ENCODE measurements at regions not wholly inside any gene's neighbourhood (a gene's known extent, or its start where the extent isn't known, plus 50 kb on each side); places are given as distances from the start of the nearest gene placed in this dataset.

DNA sequence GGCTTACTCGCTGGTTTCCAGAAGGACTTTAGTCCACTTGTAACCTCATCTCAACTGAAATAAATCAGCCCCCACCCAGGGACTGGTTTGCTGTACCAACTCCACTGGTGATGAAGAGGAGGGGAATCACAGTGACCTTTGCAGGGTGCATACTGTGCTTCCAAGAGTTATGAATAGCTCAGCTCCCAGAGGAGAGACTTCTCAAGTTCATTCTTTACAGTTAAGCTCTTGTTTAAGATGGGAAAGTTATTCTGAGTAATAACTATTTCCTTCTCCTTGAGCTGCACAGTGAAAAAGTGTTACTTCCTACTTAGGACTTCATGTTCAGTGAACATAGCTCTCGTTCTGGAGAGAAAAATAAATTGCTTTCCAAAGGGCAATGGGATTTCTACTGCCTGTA, 166.5 kb upstream of the ECI2 start:
- TF ChIP-seq CTCF (IDR thresholded peaks at IDR 0.05; ENCODE audit: insufficient read depth, low read length): no peak
- no peak overlapping the region for H3K4me3 ChIP-seq (ENCODE audit: low read depth, low read length)
- DNase-seq (ENCODE audit: low read depth): no peak

- DNase-seq (ENCODE audit: low read depth): no peak
- no peak overlapping the region for H3K4me3 ChIP-seq (ENCODE audit: low read depth, low read length)
- no peak for TF ChIP-seq CTCF (IDR thresholded peaks at IDR 0.05; ENCODE audit: insufficient read depth, low read length)
Observed at GRCh38 chr6:4300917-4301316, 165.5 kb upstream of the ECI2 start.

- no peak for TF ChIP-seq CTCF (IDR thresholded peaks at IDR 0.05; ENCODE audit: insufficient read depth, low read length)
- DNase-seq (ENCODE audit: low read depth): peak; percentile 34
- H3K4me3 ChIP-seq (ENCODE audit: low read depth, low read length): no peak overlapping the region
Observed at GRCh38 chr6:4299476-4299875, 164.1 kb upstream of the ECI2 start.

GRCh38 chr6:4297348-4297747, 162.0 kb upstream of the ECI2 start:
- no peak for TF ChIP-seq CTCF (IDR thresholded peaks at IDR 0.05; ENCODE audit: insufficient read depth, low read length)
- no peak overlapping the region for H3K4me3 ChIP-seq (ENCODE audit: low read depth, low read length)
- DNase-seq (ENCODE audit: low read depth): no peak

DNA sequence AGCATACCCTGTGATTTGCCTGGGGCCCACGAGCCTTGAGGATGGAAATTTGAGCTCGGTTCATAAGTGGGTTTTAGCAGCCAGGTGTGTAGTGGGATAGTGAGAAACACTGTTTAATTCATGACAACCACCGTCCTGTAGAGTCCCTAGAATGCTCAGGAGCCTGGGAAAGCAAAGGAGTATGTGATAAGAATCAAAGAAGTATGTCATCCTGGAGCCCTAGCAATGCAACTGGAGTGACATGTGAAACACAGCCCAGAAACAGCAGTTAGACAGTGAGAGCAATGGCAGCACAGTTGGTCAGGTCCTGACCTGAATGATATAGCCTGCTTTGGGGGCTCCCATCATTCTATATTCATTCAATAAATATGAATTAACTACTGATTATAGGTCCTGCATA, 161.2 kb upstream of the ECI2 start:
- TF ChIP-seq CTCF (IDR thresholded peaks at IDR 0.05; ENCODE audit: insufficient read depth, low read length): no peak

GRCh38 chr6:4295783-4296155, 160.4 kb upstream of the ECI2 start:
- no peak for TF ChIP-seq CTCF (IDR thresholded peaks at IDR 0.05; ENCODE audit: insufficient read depth, low read length)
- H3K4me3 ChIP-seq (ENCODE audit: low read depth, low read length): no peak overlapping the region
- no peak for DNase-seq (ENCODE audit: low read depth)

More for the DNA sequence above, 161.2 kb upstream of the ECI2 start:
- no peak for DNase-seq (ENCODE audit: low read depth)
- H3K4me3 ChIP-seq (ENCODE audit: low read depth, low read length): no peak overlapping the region

DNA sequence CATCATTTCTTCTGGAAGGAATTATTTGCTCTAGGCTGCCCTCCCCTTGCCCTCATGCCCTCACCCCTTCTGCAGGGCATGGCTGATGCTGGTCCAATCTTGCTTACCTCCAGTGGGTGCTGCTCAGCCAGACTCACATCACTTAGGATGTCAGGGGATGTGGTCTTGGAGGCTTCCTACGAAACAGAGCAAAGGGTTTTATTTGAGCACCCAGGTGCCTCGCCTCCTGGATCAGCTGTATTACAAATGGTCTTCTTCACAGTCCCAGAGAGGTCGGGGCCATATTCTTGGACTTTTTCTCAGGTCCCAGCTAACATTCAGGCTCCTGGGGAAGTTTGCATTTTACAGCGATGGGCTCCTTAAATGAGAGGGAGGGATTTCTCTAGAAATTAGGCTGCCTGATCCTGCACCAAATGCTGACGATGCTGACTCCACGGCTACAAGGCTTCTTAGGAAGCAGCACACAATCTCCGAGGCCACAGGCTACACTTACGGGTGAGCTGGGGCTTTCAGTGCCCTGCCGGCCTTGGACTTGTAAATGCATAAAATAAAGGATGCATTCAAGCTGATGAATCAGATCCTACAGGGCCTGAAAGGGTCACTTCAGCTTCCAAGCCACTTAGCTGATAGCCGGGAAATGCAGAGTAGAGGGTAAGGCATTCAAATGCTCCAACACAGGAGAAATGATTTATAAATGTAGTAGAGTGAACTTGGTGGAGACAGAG, 159.8 kb upstream of the ECI2 start:
- TF ChIP-seq CTCF (IDR thresholded peaks at IDR 0.05; ENCODE audit: insufficient read depth, low read length): no peak
- no peak for DNase-seq (ENCODE audit: low read depth)
- no peak overlapping the region for H3K4me3 ChIP-seq (ENCODE audit: low read depth, low read length)

Data from fibroblast of the aortic adventitia (primary cell).